GM19328 (cell line): ENCODE measurements at regions not wholly inside any gene's neighbourhood (a gene's known extent, or its start where the extent isn't known, plus 50 kb on each side); places are given as distances from the start of the nearest gene placed in this dataset.
"Not testable (repeated sequence)": the region's sequence is repeated elsewhere in the genome, so short reads cannot be mapped to it uniquely, and the experiment has no call there.

Source experiments
- ATAC-seq: cut with Tn5 transposase; IDR thresholded peaks from one replicate; pipeline ENCODE4 v1.9.1; 2021; ENCODE audit warnings: mild to moderate bottlenecking, moderate library complexity; ENCODE audit not compliant: unreplicated experiment

DNA sequence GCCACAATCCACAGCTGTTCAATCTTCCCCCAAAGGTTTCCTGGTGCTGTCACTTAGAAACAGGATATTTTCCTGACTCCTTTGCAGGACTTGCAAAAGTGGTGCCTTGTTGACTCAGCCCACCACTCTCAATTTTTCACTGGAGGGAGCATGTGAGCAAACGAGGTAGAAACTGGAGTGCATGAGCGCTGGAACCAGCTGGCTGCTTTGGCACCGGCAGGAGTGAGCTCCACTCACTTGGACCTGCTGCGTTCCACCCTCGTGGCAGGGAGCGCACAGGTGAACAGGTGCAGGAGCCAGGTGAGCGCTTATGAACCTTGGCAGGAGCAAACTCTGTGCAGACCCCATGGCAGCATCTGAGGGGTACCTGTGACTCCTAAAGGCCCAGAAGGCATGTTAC, 364.1 kb upstream of the RORB start:
- no peak for ATAC-seq

DNA sequence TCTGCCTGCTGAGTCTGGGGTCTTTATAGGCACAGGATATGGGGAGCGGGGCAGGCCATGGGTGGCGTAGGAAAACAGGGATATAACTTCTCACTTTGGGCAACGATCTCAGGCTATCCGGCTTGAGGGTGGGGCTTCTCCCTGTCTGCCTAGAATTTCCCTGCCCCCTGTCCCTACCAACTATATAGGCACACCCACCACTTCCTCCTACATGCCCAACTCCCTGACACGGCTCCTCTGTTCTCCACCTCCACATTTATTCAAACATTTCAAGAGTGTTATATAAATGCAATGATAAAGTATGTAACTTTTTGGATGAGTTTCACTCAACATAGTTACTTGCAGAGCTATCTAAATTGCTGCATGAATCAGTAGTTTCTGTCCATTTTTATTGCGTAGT, 363.2 kb upstream of the RORB start:
- ATAC-seq, result no peak

DNA sequence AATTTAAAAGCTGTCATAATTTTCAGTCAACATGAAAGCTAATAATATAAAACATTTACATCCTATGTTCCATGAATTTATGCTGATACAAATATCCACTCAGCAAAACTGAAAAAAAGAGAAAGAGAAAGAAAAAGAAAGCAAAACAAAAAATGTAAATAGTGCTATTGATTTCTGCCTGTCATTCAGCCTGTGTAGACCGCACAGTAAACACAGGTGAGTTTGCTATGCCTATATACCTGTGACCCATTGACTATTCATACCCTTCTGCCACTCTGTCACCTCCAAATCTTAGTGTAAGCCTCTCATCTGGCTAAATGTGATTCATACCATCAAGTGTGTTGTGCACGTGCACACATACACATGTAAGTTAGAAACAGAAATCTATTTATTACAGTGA, 359.0 kb upstream of the RORB start:
- no peak for ATAC-seq

DNA sequence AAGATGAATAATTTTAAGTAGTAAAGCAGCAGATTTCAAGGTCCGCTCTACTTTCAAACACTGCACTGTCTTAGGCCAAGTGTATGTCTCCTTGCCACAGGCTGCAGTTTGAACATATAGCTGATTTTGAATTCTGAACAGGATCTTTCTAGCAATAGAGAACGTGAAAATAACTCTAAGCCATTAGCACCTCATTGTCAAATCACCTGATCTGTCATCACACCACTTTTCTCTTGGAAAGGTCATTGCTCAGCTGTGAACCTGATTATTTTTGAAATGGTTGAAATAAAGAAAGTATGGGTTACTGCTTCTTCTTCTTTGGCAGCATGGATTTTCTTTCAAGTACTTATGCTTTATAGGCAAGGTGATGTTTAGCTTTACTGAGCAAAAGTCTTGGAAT, 357.0 kb upstream of the RORB start:
- ATAC-seq, result no peak

DNA sequence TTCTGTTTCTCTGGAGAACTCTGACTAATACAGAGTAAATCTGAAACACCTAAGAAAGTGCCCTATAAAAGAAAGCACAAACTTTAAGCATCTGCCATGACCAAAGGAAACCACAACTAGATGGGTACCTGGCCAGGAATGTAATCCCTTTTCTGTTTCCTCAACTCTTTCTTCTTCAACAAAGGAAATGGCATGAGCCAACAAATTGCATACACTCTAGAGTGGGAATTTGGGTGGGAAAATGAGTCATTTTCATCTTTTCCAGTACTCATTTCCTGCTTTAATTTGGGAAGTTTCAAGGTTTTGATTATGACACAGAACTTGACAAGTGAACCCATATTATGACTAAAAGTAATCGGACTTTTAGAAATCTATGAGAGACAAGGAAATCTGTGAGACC, 349.2 kb upstream of the RORB start:
- ATAC-seq, result no peak

DNA sequence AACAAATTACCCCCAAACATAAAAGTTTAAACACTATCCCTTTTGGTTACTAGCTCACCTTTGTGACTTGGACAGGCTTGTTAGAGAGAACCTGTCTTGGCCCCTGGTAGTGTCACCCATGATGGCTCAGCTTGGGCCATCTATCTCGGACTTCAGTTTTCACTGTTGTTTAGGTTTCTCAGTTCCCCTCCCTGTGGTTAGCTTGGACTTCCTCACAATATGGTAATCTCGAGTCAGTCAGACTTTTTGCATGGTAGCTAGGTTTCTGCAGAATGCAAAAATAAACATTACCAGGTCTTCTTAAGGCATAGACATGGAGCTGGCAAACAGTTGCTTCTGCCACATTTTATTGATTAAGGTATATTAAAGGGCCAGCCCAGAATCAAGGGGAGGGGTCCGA, 324.3 kb upstream of the RORB start:
- peak; percentile 99 for ATAC-seq

DNA sequence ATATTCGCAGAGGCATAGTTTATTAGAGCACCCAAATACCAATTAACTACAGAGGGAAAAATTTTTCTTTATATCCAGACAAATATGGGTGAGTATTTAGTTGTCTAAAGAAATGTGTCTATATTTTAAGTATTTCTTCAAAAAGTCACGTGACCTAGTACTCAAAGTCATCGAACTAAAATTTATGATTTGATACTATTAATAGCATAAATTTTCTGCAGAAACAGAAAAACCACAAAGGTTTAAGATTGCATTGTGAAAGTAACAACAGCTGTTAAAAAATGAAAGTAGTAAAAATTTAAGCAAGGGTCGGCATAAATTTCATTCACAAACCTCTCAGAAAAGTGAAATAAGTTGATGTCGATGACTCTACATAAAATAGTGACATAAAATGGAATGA, 323.9 kb upstream of the RORB start:
- ATAC-seq, result peak; percentile 30

DNA sequence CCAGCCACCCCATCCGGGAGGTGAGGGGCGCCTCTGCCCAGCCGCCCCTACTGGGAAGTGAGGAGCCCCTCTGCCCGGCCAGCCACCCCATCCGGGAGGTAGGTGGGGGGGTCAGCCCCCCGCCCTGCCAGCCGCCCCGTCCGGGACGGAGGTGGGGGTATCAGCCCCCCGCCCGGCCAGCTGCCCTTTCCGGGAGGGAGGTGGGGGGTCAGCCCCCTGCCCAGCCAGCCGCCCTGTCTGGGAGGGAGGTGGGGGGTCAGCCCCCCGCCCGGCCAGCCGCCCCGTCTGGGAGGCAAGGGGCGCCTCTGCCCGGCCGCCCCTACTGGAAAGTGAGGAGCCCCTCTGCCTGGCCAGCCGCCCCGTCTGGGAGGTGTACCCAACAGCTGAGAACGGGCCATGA, 299.4 kb upstream of the RORB start:
- ATAC-seq, result not testable (repeated sequence)

DNA sequence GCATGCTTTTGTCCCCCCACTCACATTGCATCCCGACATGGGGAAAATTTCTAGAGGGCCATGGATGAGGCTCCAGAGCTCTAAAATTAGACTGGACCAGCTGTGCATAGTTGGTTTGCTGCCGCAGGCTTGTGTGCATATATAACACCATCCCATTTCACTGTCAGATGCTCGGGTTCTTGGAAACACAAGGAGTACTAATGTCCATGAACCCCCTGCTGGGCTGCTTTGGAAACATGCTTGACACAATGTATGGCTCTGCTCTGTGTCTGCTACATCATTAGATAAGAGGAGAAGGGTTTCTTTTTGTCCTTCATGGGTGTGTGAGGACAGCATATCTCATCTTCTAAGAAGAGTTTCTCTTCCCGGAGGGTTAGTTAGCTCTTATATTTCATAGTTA, 292.1 kb upstream of the RORB start:
- ATAC-seq, result no peak

DNA sequence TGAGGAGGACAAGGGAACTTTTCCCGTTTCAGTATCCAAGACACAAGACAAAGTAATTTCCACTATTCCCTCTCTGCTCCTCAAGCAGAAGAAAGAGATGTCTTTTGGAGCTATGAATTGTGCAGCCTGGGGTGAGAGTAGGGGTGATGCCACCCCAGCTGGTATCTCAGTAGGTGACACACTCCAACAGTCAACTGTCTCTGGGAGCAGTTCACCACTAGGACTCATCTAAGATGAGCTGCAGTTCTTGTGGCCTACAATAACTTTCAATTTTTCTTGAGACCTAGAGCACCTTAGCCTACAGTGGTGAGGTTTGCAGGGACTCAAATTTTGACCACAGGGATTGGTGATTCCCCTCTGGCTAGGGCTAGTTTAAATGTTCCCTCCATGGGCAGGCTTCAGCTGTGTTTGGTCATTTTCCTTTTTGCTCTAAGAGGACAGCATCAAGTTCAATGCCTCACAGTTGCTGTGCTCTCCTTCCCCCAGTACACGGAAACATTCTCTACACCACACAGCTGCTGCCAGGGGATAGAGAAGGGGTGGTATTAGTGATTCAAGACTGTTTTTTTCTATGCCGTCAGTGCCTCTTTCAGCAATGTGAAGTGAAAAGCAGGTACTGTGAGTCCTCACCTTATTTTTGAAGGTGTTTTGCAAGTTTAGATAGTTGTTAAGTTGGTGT, 278.6 kb upstream of the RORB start:
- ATAC-seq, result no peak

DNA sequence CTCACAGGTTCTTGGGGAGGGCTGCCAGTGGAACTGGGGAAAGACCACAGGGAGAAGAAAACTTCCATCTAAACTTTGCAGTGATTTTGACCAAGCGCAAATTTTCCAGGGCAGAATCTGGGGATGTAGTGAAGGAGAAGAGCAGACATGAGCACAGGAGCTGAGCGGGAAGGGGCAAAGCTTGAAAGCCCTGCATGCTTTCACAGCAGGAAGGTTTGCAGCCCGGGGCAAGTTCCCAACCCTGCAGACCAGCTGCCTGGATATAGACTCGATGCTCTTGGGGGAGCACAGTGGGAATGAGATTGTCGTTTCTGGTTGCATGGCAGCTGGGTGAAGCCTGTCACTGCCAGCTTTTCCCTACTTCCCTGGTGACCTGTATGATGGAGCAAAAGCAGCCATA, 276.8 kb upstream of the RORB start:
- ATAC-seq, result no peak

DNA sequence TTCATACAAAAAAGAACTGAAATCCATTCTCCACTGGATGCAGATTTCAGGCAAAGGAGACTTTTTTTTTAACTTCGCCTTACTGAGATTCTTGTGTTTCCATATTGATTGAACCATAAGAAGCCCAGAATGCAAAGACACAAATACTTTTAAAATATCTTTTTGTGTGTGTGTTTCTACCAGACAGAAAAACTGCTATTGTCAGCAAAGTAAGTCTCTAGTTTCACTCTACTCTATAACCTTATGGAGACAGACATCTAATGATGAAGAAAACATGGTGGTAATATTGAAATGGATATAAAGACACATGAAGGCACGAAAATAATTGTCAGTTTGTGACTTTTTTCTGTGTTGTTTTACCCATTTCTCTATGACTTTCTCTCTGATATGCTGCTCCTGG, 260.3 kb upstream of the RORB start:
- ATAC-seq, result no peak

DNA sequence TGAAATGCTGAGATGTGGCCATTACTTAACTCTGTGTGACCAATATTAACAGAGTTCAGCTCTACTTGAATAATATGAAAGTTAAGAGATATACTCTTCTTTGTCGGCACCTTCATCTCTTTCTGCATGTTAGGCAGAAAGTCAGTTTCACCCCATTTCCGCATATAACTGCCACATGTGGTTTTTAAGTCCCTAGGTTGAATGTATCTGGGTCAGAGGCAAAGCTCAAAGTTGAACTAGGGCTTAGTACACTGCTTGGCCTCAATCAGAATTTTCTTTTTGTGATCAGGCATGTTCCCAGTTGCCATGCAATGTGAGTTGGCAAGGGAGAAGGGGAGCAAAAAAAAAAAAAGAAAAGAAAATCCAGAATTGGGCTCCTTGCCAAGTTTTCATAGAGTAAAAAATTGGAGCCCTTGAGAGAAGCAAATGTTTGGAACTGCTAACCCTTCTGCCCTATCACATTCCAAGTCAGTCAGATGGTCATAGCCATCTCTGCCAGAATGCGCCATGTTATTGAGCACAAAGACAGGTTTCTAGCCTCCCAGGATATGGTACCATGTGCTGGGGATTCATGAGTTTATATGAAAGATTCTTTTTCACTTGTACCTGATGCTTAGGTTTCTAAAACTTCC, 251.2 kb upstream of the RORB start:
- no peak for ATAC-seq

DNA sequence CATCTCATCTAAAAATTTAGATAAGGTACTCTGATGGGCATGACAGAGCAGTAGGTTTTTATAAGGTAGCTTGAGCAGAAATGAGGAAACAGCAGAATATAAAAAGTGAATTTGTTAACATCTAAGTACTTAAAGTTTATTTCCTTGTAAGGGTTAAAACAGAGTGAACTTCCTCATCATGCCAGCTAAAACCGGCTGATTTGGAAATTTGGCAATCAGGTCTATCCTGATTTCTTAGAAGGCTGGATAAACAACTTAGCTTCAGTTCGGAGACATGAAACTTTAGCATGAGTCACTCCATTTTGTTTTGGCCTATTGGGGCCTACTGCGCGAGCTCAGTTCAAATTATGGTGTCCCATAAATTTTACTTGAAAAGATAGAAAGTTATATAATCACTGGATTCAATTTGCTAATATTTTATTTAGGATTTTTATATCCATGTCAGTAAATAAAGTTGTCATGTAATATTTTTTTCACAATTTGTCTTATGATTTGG, 241.6 kb upstream of the RORB start:
- ATAC-seq, result no peak

DNA sequence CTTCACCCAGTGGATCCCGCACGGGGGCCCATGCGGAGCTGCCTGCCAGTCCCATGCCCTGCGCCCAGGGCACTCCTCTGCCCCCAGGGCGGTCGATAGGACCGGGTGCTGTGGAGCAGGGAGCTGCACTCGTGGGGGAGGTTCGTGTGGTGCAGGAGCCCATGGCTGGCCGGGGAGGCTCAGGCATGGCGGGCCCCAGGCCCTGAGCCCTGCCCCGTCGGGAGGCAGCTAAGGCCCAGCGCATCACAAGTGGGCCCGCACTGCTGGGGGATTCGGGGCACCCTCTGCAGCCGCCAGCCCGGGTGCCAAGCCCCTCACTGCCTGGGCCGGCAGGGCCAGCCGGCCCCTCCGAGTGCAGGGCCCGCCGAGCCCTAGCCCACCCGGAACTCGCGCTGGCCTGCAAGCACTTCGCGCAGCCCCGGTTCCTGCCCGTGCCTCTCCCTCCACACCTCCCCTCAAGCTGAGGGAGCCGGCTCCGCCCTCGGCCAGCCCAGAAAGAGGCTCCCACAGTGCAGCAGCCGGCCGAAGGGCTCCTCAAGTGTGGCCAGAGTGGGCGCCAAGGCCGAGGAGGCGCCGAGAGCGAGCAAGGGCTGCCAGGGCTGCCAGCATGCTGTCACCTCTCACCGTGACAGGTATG, 221.1 kb upstream of the RORB start:
- ATAC-seq, result no peak

DNA sequence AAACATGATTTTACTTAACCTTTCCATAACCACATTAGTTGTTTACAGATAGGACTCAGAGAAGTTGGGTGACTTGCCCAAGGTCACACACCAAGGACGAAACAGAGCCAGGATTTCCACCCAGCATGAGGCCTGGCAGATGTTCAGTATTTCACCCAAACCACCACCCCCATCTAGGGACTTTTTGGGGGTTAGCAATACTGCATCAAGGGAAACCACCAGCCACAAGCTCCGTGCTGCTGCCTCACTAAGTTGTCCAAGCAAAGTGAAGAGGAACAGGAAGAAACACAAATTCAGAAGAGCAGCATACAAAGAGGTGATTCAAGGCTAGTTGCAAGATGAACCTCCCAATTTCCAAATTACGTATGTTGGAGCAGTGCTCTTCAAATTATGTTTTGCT, 219.6 kb upstream of the RORB start:
- peak; percentile 90 for ATAC-seq

DNA sequence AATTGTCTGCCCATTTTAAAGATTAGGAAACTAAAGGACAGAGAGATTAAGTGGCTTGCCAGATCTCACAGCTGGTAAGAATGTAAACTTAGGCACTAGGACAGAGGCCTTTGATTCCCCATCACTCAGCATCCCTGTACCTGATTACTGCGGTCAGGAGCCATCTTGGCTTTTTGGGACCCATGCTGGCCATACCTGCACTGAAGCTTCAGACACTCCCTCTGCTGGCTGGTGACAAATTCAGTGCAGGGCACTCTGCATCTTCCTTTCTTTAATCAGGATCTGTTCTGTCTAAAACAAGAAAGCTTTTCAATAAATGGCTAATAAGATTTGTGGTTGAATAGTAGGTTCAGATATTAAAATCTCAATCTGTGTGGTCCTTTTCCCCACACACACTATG, 215.5 kb upstream of the RORB start:
- no peak for ATAC-seq

DNA sequence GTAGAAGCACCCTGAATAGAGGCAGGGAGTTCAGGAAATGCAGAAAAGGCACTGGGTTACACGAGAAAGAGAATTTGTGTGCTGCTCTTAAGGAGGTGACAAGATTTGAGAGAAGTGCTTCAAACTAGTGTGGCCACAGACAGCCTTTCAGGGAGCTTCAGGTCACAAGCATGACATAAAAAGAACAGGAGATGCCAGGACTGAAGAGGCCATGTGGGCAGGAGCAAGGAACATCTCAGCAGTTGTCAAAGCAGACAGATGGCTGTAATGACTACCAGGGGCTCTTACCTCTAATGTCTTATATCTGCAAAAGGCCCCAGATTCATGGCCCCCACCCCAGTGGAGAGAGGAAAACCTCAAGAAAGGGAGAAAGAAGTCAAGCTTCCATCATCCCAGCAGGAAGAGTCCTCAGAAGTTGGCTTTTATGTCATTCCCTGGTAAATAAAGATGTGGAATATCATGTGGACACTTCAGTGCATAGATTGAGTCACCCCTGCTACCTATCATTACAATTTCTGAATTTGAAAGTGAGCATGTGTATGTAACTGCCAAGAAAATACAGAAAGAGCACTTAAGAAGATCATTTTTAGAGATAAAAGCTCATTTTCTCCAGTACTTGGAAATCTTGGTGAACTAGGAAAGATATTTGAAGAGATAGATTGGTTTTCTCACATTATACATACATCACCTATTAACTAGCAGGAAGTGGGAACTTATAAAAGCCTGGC, 214.4 kb upstream of the RORB start:
- no peak for ATAC-seq

DNA sequence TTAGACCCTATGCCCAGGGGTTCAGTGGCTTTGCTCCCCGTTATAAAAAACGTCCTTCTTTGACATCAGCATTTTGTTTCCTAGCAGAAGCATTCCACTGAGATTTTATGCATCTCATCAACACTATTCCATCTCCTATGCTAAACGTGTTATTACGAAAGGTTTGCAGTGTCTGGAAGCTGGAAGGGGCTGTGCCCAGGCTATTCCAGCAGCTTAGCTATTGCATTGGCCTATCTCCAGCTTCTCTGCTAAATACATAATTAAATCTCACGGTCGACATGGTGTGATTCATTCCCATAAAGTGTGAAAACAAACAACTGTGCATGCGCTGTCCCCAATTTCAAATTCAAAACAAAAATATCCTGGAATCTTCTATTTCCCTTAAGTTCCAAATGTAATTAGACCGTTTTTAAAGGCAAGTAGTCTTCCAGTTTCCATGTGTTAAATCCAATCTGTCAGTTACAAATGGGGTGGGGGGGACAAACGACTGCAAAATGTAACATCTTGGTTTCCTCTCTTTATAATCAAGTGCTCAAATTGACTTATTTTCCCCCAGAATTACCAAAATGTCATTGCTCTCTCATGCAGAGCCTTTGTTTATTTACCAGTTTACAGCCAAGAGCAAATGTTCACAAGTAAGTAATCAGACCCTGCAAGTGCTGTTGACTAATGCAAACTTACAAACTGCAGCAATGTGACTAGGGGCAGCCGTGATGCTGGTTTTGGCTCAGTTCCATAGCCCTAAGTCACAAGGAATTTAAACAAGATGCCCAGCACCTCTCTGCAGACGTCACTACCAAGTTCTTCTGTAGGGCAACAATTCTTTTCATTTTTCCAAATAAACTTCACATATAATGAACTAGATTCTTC, 212.3 kb upstream of the RORB start:
- ATAC-seq, result no peak

DNA sequence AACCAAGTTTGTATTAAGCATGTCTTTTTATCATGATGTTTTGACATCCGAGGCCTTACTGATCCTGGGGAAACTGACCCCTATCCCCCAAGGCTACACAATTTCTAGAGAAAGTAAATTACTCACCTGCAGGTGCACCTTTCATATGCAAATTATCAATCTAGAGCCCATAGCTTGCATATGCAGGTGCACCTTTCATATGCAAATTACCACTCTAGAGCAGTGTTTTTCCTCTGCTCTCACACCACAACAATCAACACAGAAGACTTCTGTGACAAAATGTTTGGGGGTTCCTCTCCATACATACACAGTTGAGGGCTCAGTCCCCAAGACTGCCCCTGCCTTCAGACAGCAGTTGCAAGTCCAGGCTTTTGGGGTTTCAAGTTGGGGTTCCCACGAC, 203.7 kb upstream of the RORB start:
- ATAC-seq, result no peak

DNA sequence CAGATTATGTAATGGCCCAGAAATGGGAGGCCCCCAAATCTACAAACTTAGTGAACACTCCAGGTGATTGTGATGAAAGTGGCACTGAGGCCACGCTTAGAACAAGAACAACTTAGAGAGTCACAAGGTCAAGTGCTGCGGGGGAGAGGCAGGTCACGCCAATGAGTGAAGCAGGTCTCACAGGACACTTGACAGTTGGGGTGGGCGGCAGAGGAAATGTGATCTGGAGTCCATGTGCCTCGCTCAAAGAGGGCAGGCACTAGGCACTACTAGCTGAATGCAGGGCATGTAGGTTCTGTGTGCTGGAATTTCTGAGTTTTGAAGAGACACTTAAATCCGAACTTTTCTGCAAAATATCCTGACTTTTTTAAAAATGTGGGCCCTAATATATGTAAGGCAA, 193.2 kb upstream of the RORB start:
- ATAC-seq, result no peak
